GM19238 (cell line): ENCODE measurements at regions not wholly inside any gene's neighbourhood (a gene's known extent, or its start where the extent isn't known, plus 50 kb on each side); places are given as distances from the start of the nearest gene placed in this dataset.
"Not testable (repeated sequence)": the region's sequence is repeated elsewhere in the genome, so short reads cannot be mapped to it uniquely, and the experiment has no call there.

Source experiments
- DNase-seq: peaks from one replicate; pipeline ENCODE4 v3.0.0; 2011; ENCODE audit warnings: low spot score; ENCODE audit not compliant: insufficient read length

DNA sequence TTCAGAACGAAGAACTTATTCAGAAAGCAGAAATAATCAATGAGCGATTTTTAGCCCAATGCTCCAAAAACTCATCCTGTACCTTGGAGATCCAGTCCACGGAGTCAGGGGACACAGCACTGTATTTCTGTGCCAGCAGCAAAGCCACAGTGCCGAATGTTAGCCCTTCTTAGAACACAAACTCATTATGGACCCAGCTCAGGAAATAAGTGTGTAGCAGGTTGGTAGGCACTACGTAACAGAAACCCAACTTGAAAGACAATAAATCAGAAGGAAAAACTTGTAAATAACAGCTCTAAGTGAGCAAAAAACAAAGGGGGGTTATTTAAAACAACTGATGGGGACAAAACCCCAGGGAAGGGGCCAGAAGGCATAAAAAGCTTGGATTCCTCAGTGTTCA, 112.0 kb upstream of the PRSS1 start:
- no peak for DNase-seq

- no peak for DNase-seq
Observed at GRCh38 chr7:142636751-142637150, 112.5 kb upstream of the PRSS1 start.

DNA sequence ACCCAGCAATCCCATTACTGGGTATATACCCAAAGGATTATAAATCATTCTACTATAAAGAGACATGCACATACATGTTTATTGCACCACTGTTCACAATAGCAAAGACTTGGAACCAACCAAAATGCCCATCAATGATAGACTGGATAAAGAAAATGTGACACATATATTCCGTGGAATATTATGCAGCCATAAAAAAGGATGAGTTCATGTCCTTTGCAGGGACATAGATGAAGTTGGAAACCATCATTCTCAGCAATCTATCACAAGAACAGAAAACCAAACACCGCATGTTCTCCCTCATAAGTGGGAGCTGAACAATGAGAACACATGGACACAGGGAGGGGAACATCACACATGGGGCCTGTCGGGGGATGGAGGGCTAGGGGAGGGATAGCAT, 113.2 kb upstream of the PRSS1 start:
- not testable (repeated sequence) for DNase-seq

- DNase-seq: peak; percentile 62
Observed at GRCh38 chr7:142632271-142633134, 116.8 kb upstream of the PRSS1 start.

DNA sequence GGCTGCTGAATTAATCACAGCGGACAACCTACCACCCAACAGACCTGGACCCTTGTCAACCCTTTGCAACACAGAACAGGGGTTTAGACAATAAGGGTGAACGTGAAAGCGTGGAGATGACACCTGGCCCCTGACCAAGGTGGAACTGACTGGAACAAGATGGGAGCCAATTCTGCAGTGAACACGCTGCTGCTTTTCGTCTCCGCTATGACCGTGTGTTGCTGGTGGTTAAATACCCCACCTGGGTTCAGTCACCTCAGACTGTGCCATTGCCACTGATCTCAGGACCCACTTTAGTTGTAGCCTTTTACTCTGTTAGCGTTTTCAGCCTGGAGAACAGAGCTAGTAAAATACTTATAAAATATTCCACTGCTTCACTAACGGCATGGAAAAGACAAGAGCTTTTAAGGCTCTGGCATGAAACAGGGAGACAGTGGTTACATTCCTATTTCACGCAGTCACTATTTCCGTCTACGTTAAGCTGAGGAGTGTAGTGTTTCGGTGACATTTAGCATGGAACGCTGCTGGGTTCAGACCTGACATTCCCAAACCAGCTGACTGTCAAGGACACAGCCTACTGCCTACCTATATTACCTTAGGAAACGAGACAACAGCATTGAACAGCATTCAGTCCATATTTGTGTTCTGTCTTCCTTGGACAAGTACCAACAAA, 119.5 kb upstream of the PRSS1 start:
- DNase-seq: no peak

DNA sequence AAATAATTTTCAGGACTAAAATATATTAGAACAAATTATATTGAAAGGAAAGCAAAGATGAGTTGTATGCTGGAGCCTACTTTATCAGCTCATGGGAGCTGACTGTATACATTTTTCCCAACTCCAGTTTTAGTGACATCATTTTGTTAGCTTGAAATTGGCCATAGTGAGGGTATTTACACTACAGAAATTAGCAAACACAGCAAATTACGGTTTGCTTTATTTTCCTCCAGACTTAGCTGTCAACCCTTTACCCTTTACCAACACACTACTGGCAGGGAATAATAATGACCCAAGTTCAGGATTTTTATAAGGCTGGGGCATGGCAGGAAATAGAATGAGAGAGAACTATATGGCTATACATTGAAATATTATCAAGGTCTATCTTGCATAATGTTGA, 120.3 kb upstream of the PRSS1 start:
- no peak for DNase-seq

DNA sequence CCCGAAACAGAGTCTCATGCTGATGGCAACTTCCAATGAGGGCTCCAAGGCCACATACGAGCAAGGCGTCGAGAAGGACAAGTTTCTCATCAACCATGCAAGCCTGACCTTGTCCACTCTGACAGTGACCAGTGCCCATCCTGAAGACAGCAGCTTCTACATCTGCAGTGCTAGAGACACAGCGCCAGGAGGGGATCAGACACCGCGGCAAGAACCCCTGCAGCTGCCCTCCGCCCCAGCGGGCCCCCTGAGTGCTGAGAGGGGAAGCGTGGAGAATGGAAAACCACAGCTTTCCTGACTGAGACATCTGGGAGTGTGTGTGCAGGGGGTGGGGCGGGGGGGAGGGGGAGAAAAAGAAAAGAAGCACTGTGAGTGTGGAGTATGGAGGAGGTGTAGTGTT, 122.0 kb upstream of the PRSS1 start:
- DNase-seq: not testable (repeated sequence)

DNA sequence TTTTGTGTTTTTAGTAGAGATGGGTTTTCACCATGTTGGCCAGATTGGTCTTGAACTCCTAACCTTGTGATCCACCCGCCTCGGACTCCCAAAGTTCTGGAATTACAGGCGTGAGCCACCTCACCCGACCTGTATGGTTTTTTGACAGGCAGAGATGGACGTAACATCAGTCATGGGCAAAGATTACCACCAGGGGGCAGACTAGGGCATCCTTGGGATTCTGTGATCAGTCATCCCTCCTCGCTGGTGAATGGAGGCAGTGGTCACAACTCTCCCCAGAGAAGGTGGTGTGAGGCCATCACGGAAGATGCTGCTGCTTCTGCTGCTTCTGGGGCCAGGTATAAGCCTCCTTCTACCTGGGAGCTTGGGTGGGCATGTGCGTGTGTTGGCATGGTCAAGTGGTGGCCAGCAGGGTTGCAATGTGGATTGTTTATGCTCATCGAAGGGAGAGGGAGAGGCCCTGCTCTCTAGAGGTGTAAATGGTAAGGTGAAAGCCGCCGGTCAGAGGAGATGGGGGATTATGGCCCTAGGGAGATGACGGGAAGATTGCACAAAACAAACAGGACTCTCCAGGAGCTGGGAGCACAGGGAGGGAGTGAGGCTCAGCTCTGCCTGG, 122.7 kb upstream of the PRSS1 start:
- DNase-seq: no peak

GRCh38 chr7:142625216-142625615, 124.1 kb upstream of the PRSS1 start:
- DNase-seq: not testable (repeated sequence)

DNA sequence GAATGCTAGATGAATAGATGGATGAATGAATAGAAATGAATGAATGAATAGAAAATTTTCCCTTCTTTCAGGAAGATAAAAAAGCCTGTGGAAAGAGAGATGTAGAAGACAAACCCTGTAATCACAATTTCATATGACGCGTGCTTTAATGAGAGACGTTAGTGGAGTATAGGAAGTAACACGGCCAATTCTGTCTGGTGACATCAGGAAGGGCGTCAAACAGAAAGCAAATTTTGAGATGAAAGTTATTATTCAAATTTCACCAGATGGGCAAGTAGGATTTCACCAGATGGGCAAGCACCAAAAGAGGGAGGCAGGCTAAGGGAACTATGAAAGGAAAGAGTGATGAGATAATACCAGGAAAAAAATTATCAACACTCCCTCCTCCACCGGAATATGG, 128.9 kb upstream of the PRSS1 start:
- no peak for DNase-seq

- no peak for DNase-seq
Observed at GRCh38 chr7:142618655-142619351, 130.5 kb upstream of the PRSS1 start.

- no peak for DNase-seq
Observed at GRCh38 chr7:142616842-142617241, 132.4 kb upstream of the PRSS1 start.

- no peak for DNase-seq
Observed at GRCh38 chr7:142616121-142616643, 133.1 kb upstream of the PRSS1 start.

DNA sequence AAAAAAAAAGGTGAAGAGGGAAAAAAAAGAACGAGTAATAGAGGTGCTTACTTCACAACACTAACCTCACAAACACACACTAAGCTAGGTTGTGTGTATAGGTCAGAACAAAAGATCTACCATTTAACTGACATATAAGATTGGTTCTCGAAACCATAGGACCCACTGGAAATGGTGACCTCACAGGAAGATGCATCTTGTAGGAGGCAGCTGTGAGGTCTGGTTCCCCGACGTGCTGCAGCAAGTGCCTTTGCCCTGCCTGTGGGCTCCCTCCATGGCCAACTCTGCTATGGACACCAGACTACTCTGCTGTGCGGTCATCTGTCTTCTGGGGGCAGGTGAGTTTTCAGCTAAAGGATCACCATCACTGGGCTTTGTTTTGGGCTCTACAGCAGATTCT, 133.8 kb upstream of the PRSS1 start:
- no peak for DNase-seq

DNA sequence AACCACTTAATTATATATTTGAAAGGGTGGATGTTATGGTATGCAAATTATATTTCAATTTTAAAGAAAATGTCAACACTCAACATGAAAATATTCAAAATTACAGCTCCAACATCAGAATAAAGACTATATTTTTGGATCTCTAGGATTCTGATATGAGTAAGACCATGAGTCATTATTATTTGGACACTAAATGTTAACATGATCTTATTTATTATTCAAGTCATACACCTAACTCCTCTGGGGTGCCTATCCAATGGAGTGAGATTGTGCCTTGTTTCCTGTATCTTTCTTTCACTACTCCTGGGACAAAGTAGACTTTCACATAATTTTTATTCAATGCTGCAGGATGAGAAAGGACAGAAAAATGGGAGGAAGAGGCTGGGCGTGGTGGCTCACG, 135.2 kb upstream of the PRSS1 start:
- no peak for DNase-seq

DNA sequence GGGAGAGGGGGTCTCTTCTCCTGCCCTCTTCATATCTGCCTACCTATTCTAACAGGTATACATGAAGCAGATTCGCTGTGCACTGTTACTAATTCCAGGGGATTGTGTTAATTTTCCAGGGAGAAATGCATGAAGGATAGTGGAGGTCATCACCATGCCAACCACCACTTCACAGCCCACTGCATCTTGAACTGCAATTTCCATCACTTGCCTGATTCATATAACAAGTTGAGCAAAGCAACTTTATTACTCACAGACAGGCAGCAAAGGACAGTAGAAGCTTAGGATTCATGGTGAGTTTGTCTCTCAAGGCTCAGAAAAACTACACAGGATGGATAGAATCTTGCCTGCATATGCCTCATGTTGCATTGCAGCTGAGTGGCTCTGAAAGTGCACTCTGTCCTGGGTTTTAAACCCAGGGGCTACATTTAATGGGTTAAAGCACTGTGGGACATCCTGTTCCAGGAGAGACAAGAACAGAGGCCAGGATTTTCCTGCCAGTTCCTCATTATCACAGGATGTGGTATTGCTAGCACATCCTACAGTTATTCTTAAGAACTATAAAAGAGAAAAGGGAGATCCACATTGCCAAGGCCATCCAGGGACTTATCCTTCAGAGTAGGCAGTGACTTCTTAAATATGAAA, 136.9 kb upstream of the PRSS1 start:
- no peak for DNase-seq

DNA sequence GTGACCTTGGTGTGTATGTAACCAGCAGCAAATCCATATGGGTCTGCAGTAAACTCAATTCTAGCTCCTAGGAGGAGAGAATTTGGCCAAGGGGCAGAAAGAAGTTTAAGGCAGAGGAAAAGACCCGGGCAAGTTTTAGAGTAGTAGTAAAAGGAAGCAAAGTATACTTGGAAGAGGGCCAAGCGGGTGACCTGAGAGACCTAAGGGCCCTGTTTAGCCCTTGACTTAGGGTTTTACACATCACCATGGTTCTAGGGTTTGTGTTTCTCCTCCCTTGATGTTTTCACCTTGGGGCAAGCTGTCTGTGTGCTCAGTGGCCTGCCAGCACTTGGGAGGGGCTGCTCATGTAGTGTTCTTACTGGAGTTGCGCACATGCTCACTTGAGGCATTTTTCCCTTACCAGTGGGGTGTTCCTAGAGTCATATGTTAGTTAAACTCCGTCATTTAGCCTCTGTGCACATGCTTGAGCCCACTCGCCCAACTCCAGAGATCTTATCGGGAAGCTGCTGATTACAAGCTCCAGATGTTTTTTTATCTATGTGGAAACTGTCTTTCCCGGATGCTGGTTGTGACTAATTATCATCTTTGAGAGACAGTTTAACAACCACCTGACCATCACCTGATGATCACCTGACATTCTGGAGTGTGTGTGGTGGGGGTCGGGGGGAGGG, 137.6 kb upstream of the PRSS1 start:
- no peak for DNase-seq

- no peak for DNase-seq
Observed at GRCh38 chr7:142608630-142609428, 140.4 kb upstream of the PRSS1 start.

DNA sequence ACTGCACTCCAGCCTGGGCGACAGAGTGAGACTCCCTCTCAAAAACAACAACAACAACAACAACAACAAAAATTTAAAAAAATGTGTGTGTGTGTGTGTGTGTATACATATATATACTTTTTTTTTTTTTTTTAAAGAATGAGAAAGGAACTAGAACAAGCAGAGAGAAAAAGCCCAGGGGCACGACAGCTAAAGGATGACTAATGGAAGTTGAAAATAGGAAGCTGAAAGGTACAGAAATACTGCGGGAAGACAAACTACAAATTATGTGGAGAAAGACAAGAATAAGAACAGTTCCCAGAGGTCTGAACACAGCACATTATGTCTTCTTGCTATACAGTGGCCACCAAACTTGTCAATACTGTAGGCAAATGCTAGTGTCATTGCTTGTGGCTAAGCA, 141.9 kb upstream of the PRSS1 start:
- no peak for DNase-seq

DNA sequence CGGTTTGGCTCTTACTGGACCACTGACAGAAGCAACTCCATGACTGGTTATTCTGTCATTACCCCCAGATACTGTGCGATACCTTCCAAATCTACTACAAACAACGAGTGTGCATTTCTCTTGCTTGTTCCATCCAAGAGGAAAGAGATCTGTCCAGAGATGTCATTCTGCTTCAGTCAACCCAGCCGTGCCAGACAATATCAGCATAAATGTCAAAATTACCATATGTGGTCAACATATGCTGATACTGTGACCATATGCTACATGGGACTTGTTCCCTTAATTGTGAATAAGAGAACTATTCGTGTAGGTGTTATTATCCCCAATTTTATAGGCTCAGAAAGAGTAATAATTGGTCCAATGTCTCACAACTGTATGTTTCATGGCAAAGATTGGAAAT, 143.2 kb upstream of the PRSS1 start:
- no peak for DNase-seq
